Neural progenitor cell (in vitro differentiated cells): ENCODE measurements at regions not wholly inside any gene's neighbourhood (a gene's known extent, or its start where the extent isn't known, plus 50 kb on each side); places are given as distances from the start of the nearest gene placed in this dataset.

ENCODE experiments used
- CTCF ChIP-seq: fragments of 200-600 bp; sonication (generic); IDR thresholded peaks from 2 replicates; pipeline ENCODE4 v1.5.1; 2017; ENCODE audit warnings: antibody characterized with exemption, mild to moderate bottlenecking
- EZH2 ChIP-seq: fragments of 200-600 bp; sonication (generic); IDR thresholded peaks from 2 replicates; pipeline ENCODE4 v1.6.1; 2017; ENCODE audit warnings: antibody characterized with exemption, mild to moderate bottlenecking, moderate library complexity
- EZH2phosphoT487 ChIP-seq: fragments of 200-600 bp; sonication (generic); IDR thresholded peaks from 2 replicates; pipeline ENCODE4 v1.6.1; 2017; ENCODE audit warnings: antibody characterized with exemption

- TF ChIP-seq CTCF (no peak), EZH2phosphoT487 (no peak), EZH2 (no peak)
These were observed 452.3 kb upstream of the PTGER4 start for GRCh38 chr5:40227366-40227765.
